ENCODE measurements at regions not wholly inside any gene's neighbourhood (a gene's known extent, or its start where the extent isn't known, plus 50 kb on each side); places are given as distances from the start of the nearest gene placed in this dataset.

DNA sequence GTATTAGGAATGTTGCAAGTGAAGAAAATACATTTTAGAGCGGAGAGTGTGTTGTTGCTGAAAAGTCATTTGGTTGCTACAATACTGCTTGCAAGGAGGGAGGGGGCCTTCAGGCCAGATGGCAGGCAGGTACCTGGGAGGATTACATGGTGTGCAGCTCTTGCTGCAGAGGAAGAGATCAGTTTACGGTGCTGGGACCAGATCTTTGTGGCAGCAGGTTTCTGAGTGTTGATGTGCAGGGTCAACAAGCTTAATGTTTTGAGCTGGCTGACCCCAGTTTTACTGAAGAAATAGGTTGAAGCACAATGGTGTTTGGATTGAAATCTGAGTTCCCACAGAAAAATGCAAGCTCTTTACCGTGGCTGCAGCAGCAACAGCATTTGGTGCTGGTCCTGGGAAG is 96.4 kb upstream of the DDIT4L start:
- ChIA-PET CTCF (no interaction called here), POLR2A (no interaction called here)

DNA sequence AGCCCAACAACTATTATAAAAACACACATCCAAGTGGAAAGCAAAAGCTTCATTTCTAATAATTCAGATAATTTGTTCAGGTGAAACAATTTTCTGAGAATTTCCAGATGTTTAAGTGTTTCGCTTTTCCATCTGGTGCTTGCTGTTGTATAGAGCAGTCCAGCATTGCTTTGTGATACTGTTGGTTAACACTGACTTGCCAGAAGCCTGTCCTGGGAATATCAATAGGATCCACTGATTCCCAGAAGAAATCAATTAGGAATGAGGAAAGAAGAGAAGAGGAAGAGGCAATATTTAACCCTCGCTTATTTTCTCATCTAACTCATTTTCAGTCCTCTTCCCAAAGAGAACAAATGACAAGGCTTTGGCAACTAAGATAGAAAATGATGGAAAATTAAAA is 94.9 kb upstream of the DDIT4L start:
- POLR2A ChIA-PET, result no interaction called here
- CTCF ChIA-PET, result no interaction called here

- POLR2A ChIA-PET, result no interaction called here
- CTCF ChIA-PET, result no interaction called here
These were observed 94.0 kb upstream of the DDIT4L start for GRCh38 chr4:100284129-100284880.

DNA sequence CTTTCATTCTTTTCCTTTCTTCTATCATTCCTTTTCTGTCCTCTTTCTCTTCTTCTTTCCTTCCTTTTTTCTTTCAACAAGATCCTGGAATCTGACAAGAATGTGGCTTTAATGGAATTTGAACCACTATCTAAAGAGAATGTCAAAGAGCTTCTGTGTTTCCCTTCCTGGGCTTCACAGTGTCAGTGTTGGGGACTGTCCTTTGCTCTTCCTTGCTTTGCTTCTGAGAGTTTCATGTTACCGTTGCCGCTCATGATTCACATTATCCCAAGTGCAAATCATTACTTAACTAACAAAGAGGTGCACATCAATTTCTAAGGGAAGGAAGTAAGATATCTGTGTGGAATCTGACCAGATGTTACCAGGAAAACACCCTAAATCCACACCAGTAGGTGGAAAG is 90.5 kb upstream of the DDIT4L start:
- POLR2A ChIA-PET, result no interaction called here
- CTCF ChIA-PET, result no interaction called here

GRCh38 chr4:100278567-100278966 is 88.3 kb upstream of the DDIT4L start:
- CTCF ChIA-PET, result no interaction called here
- POLR2A ChIA-PET, result no interaction called here

- ChIA-PET POLR2A (no interaction called here), CTCF (no interaction called here)
These were observed 79.2 kb upstream of the DDIT4L start for GRCh38 chr4:100269446-100269845.

GRCh38 chr4:100268789-100269188 is 78.5 kb upstream of the DDIT4L start:
- ChIA-PET POLR2A (no interaction called here), CTCF (no interaction called here)

DNA sequence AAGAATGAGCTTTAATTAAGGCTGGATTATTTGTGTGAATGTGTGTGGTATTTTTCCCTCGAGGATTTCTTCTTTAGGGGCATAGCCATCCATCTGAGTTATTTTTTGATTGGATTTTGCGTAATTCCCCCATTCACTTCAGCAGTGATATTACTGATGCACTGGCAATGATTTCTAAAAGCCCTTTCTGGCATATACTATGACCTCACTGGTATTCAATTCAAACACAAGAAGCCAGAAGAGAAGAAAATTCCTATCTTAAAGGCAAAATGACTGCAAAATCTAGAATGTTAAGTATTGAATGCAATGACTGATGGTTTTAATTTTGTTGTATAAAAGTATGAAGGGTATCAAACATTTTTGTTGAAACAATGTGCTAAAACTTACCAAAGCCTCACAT is 71.1 kb upstream of the DDIT4L start:
- ChIA-PET CTCF (no interaction called here), POLR2A (no interaction called here)

DNA sequence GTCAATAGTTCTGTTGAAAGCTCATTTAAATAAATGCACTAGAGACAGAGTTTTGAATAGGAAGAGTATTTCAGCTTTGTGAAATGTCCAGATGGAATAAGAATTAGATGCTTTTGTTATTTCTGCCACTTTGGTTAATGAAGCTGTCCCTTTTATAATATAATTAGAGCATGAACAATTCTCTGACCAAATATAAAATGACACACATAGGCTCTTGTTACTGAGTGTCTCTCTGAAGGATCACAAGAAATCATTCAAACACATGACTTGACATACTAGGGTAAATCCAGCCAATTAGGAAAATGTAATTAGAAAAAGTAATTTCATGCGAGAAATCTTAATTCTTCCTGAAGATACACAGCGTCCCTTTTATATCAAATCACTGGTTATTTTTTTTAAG is 68.4 kb upstream of the DDIT4L start:
- POLR2A ChIA-PET, result no interaction called here
- CTCF ChIA-PET, result no interaction called here

- CTCF ChIA-PET, result no interaction called here
- POLR2A ChIA-PET, result no interaction called here
These were observed 67.3 kb upstream of the DDIT4L start for GRCh38 chr4:100257567-100257966.

GRCh38 chr4:100254237-100254636 is 64.0 kb upstream of the DDIT4L start:
- POLR2A ChIA-PET, result no interaction called here
- CTCF ChIA-PET, result no interaction called here

DNA sequence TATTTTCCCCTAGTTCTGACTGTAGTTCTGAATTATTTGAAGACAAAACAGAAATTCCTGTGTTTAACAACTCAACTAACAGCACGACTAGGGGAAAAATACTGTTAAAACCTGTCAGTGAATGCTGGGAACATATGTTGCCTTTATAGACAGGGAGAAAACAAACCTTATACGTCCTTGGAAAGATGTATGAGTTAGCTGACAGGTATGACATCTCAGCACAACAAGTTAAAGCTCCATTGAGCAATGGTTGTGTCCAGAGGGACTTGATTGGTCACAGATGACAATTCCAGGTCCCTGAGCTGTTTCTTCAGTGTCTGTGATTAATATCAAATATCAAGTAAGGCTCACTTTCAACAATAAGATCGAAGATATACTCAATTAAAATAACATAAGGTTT is 58.2 kb upstream of the DDIT4L start:
- POLR2A ChIA-PET, result no interaction called here

DNA sequence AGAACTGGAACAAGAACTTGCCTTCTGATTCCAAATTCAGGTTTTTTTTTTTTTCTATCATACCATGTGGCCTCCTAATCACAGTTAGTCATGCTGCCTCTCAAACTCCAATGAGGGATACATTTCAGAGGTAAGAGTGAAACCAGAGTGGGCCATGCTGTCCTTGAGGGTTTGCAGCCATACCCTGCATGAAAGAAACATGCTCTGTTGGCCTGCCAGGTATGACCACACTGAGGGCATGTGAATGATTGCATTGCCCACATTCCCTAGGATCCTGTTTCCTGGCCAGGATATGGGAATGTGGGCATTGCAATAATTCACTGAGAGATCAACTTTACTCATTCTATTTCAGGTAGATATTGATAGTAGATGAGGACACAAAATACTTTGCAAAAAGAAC is 56.4 kb upstream of the DDIT4L start:
- CTCF ChIA-PET, result no interaction called here
- POLR2A ChIA-PET, result no interaction called here

More for the DNA sequence above, 58.2 kb upstream of the DDIT4L start:
- CTCF ChIA-PET, result no interaction called here

DNA sequence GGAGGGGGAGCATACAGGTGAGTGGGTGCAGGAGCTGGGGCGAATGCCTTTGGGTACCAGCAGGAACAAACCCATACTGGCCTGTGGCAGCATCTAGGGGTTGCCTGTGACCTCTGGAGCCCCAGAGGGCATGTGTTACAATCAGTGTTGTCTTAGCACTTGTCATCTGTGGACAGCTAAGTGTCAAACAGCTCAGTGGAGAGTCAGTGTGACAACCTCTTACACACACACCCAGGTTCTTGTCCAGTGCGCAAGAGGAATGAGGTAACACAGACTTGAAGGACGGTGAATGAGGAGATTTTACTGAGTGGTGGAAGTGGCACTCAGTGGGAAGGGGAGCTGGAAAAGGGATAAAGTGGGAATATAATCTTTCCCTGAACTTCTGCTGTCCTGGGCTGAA is 54.1 kb upstream of the DDIT4L start:
- POLR2A ChIA-PET, result no interaction called here

More for the DNA sequence above, 54.1 kb upstream of the DDIT4L start:
- CTCF ChIA-PET, result no interaction called here

Measured in activated CD8-positive, alpha-beta memory T cell treated with anti-CD3 and anti-CD28 coated beads for 36 hours (primary cell).